ENCODE measurements at regions not wholly inside any gene's neighbourhood (a gene's known extent, or its start where the extent isn't known, plus 50 kb on each side); places are given as distances from the start of the nearest gene placed in this dataset.
A peak's percentile ranks its signal among the peaks of the same experiment; 100 is the strongest.

DNA sequence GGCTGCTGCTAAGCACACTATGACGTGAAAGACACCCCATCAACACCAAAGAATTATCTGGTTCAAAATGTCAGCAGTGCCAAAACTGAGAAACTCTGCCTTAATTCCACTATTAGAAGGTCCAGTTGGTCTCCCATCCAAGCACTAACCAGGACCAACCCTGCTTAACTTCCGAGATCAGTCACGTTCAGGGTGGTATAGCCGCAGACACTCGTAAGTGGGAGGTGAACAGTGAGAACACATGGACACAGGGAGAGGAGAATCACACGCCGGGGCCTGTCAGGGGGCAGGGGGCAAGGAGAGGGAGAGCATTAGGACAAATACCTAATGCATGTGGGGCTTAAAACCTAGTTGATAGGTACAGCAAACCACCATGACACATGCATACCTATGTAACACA lies 83.4 kb downstream of the C13orf42 start:
- DNase-seq (ENCODE audit: low spot score), result no peak

DNA sequence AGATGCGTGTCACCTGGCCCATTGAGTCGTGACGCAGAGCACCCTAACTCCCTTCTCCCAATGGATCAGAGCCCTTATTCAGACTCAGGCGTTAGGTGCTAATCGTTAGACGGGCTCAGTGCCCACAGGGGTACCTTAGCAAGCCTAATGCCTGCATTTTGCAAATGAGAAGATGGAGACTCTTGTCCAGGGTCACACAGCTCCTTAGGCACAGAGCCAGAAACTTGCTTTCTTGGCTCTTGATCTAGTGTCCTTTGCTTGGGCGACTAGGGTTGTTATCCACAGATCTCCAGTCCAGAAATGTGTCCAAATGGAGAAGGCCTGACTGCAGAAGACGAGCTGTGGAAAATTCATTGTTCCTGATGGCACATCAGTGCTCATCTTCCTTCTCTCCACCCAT lies 85.1 kb downstream of the C13orf42 start:
- DNase-seq (ENCODE audit: low spot score), result no peak

DNA sequence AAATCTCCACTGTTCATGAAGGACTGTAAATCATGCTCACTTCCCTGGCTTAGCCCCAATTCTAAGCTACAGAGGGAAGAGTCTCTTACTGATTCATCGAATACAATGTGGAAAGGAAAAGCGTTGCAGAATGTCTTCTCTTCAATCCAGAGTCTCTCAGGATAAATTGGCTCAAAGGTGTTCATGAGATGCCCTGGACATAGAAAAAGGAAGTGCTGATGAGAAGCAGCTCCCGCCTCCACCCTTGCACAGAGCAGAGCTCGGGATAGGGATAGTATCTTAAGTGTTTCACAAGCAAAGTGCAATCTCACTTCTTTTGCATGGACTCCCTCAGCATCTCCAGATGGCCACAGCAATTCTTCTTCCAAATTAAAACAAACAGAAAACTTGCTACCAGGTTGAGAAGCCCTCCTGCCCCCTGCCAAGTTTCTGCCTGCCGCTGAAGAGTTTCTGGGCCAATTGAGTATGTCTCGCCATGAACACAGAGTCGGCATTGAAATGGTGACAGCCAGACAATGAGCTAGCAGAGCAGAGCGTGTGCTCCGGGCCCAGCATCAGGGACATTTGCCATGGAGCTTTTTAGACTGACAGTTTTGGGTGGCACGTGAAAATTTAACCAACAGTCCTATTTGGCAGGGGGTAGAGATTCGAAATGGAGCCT lies 85.7 kb downstream of the C13orf42 start:
- DNase-seq (ENCODE audit: low spot score), result no peak

DNA sequence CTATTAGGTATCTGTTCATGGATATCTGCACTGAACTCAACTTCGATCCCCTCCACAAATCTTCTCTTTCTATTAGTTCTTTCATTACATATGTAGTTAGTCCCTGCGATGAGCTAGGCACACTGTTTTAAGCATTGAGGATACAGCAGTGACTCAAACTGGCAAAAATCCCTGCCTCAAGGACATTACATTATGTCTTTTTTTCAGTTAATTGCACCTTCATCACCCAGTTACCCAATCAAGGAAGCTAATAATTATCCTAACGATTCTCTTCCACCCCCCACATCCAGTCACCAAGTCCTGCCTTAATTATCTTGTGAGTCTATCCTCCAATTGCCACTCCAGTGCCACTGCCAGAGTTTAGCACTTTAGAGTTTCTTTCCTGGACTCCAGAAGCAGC lies 89.3 kb downstream of the C13orf42 start:
- DNase-seq (ENCODE audit: low spot score), result no peak

DNA sequence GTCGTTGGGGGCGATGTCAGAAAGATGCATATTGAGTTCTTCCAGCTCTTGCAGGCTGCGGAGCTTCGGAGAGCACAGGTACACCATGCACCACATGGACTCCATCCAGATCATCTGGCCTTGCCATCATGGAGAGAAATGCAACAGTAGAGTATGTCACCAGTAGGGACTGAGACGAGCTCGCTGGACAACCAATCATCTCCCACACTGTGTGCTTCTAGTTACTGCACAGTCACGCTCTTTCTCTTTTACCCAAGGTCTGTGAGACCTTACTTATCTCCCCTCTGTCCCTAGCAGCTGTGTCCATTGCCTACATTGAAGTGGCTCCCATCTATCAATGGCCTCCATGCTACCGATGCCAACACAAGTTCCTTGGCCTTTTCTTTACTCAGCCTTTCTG lies 90.5 kb downstream of the C13orf42 start:
- no peak for DNase-seq (ENCODE audit: low spot score)

DNA sequence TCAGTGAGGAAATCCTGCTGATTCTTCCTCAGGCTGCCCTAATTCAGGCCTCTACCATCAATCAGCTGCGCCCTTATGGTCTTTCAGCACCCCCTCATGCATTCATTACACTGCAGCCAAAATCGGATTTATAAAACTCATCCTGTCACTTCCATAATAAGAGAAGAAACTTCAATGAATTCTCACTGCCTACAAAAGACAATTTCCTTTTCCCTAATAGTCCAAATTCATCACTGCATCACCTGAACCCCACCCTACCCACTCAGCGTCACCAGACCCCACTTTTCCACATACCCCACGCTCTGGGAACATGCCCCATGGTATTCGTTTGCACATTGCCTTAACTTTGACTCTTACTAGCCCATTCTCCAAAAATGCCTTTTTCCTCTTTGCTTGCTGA lies 92.0 kb downstream of the C13orf42 start:
- DNase-seq (ENCODE audit: low spot score), result no peak

DNA sequence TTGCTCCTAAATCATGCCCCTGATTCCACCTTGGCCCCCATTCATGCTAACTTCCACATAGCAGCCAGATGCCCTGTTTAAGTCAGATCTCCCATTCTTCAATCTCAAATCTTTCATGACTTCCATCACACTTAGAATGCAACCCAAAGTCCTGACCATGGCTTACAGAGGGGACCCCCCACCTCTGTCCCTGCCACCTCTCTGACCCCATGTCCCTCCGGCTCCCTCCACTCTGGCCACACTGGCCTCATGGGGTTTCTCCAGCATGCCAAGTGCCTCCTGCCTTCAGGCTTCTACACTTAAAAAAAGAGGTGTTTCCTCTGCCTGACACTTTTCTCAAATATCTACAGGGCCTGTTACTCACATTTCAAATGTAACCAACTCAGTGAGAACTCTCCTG lies 93.6 kb downstream of the C13orf42 start:
- no peak for DNase-seq (ENCODE audit: low spot score)

DNA sequence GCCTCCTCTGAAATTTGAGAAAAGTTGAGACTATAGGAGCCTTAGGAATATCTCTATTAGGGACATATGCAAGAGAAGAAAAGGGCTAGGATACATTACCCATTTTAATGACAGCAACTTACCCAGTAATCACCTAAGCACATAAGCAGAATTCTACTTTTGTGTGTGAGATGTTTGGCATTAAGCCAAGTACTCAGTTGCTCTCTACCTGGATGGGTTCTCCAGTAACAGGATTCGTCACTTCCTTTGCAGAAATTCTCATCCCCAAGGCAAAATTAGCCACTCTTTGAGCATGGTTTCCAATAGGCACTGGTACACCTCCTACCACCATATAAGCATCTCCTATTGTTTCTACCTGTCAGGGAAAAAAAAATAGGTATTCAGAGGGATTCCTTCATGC lies 95.1 kb downstream of the C13orf42 start:
- DNase-seq (ENCODE audit: low spot score), result no peak

DNA sequence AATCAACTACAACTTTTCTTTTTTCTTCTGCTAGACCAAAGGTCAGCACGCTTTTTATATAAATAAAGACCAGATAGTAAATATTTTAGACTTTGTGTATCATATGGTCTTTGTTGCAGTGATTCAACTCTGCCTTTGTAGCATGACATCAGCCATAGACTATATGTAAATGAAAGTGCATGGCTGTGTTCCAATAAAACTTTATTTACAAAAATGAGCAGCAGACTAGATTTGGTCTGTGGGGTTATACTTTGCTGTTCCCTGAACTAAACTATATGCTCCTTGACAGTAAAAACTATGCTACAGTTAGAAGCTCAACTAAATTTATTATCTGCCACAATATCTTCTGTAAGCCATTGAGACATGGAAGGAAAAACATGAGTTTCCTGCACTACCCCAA lies 100.0 kb downstream of the RNASEH2B start:
- no peak for DNase-seq (ENCODE audit: low spot score)

DNA sequence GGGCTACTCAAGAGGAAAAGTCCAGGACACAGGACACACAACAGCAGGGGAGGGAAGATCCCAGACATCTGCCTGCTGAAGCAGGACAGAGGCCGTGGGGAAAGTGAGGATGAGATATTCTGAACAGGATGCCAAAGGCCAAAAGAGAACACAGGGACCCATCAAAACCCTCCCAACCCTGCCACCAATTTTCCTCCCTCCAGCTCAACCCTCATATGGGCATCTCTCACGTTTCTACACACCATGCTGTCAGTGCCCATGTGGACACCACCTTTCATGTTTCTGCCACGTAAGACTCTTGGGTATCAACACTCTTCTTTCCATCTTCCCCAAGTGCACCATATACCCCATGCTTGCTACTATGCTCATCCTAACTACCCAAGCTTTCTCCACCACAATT lies 97.6 kb downstream of the RNASEH2B start:
- no peak for DNase-seq (ENCODE audit: low spot score)

DNA sequence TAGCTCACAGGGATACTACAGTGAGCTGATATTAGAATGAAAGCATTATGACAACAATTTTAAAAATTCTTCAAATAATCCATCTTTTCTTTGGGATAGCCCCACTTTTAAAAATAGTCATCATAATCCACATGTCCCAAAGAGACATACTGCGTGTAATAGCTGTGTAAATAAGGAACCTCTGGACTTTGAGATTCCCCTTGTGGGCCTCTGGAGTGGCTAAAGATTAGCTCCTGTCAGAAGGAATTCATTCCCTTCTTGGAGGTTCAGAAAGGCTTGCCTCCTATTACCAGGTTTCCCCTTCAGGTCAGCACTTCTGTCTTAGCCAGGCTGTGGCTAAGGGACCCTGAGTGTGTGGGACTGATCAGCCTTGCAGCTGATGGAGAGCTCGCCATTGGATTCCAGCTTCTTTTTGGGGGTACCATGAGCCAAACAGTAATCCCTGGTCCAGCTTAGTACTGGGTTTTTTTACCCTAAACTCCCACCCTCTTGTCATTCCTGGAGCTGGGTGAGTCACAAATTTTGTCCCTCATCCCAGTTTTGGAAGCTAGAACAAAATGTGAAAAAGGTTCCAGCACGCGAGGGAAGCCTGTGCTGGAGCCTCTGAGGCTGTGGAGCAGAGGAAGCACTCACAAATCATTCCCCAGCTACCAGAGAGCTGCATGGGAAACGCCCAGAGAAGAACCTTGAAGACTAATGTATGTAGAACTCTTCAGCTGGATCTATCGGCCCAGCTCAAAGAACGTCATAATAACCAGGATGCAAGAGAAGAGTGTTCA lies 96.7 kb downstream of the RNASEH2B start:
- peak; percentile 18 for DNase-seq (ENCODE audit: low spot score)
